NCI-H1417 treated with DMSO at 0.1 percent for 48 hours (cell line): ENCODE measurements at regions not wholly inside any gene's neighbourhood (a gene's known extent, or its start where the extent isn't known, plus 50 kb on each side); places are given as distances from the start of the nearest gene placed in this dataset.
"Not testable (repeated sequence)": the region's sequence is repeated elsewhere in the genome, so short reads cannot be mapped to it uniquely, and the experiment has no call there.

Source experiments
- DNase-seq: peaks from one replicate; lab custom pipeline; 2025; lab: John Stamatoyannopoulos, UW

DNA sequence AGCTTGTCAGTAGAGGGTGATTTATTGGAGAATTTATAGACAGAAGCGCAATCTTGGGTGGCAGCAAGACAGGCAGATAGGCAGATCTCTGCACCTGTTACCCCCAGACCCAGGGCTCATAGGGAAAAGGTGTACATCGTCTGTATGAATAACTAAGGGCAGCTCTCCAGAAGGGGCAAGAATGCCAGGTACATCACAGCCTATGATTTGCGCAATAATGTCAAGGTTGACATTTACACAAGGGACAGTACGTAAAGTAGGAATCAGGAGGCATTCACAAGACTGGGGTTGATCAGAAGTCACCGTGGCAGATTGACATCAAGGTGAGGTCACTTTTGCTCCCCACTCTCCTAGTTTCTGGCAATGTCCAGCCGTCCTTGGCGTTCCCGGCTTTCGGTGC lies 524.1 kb downstream of the TRIML1 start:
- DNase-seq, result no peak

DNA sequence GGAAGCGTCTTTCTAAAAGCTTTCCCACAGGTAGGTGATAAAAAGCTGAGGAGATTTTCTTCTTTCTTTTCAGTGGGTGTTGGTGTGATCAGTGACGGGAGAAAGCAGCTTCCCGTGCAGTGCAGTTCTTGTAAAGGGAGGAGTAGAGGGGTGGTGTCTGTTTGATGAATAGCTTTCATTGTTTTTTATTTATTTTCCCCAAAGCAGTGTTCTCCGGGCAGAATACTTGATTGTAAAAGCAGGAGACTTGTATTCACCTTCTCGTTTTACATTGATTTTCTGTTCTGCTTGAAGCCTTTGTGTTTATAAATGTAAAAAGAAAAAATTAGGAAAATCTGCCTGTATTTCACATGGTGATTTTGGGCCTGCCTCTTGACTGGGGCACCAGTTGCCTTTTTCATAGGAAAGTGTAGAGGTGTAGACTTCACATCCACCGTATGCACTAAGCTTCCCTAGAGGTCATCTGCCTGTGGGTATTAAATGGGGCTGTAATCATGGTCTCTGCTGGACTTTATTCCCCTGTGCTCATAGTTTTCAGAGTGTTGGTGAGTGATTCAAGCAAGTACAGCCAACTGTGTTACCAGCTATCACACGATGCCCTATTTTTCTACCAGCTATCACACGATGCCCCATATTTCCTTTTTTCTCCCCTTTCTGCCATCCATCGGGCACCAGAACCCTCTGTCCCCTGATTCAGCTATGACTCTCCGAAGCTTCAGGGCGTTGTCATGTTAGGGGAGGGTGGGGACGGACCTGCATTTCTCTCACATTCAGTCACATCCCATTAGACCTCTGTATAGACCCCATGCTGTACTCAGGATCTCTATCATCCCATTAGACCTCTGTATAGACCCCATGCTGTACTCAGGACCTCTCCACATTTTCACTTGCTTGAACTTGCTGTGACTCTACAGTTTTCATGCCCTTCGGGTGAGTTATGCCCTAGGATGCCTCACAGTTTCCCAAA lies 526.5 kb downstream of the TRIML1 start:
- DNase-seq, result no peak

DNA sequence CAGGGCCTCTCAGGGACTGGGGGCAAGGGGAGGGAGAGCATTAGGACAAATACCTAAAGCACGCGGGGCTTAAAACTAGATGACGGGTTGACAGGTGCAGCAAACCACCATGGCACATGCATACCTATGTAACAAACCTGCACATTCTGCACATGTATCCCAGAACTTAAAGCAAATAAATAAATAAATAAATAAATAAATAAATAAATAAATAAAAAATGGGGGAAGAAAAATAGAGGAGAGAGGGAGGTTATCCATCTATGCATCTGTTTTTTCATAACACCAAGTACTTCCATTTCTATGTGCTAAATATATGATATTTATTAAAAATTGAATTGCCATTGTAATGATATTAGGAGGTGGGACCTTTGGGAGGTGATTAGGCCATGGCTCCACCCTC lies 539.5 kb downstream of the TRIML1 start:
- DNase-seq, result not testable (repeated sequence)

DNA sequence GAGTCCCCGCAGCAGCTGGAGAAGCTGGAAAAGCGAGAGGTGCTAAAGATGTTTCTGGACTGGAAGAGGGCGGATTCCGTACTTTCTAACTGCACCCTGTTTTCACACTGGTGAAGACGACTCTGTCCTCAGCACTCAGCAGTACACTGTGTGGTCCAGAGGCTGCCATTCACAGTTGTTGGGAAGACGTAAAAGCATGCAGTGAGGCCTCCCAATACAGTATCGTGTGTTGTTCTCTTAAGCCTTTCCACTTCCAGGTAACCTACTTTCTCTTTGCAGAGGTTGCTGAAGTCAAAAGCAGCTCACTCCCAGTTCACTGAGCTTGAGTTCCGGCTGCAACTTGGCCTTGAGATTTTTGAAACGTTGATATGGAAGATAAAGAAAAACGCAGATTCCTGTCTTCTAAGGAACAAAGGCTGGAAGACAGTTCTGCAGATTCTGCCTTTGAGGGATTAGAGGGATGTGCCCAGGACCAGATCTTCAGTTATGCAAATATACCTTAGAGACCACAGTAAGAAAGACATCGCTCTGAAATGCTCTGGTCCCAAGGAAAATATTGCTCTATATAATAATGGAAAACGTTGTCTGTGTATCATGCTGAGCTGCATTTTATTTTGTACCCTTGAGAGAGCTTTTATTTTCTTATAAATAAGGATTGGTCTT lies 540.9 kb downstream of the TRIML1 start:
- no peak for DNase-seq

DNA sequence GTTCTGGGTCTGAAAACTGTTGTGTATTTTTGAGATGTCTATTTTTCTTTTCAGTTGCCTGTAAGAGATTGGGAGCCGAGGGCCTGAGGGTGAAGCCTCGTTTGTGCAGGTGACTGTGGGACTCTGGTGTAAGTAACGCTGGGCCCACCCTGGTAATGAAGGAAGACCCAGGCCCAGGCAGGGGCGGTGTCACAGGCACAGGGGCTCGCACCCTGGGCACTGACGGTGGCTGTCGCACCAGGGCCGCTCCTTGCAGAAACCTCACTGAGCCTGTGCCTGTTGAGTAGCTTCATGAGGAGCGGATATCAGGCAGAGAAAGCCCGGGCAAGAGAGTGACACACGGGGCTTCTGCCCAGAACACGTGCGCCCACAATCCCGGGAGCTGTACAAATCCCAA lies 541.4 kb downstream of the TRIML1 start:
- DNase-seq, result no peak

DNA sequence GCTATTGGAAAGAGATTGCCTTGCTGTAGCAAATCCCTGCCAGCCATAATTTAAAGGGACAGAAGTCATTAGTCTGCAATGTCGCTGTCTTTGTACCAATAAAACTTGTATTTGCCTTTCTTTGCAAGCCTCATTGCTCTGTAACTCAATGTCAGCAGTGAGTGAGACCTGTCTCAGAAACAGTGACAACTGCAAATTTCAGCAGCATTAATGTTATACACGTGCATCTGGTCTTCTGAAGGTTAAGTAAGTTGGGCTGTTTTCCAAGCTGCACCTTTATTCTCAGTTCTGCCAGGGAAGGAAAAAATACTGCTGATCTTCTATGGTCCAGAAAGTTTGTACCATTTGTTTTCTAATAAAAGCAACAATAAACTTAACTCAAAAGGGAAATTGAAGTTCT lies 543.1 kb downstream of the TRIML1 start:
- no peak for DNase-seq

DNA sequence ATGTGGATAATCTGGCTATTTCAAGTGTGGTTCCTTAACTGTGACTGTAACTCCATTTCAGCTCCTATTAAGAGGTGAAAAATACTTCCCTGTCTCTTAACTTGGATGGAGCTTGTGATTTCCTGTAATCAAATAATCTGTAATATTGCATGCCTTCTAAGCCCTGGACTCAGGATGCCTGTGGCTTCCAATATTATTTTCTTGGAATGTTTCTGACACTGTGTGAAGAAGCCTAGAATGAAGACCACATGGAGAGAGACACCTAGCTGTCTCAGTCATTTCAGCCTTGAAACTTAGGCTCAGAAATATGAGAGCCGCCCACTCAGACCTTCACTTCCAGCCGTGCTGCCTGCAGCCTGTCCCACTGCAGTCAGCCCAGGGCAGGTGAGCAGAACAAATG lies 544.3 kb downstream of the TRIML1 start:
- no peak for DNase-seq

DNA sequence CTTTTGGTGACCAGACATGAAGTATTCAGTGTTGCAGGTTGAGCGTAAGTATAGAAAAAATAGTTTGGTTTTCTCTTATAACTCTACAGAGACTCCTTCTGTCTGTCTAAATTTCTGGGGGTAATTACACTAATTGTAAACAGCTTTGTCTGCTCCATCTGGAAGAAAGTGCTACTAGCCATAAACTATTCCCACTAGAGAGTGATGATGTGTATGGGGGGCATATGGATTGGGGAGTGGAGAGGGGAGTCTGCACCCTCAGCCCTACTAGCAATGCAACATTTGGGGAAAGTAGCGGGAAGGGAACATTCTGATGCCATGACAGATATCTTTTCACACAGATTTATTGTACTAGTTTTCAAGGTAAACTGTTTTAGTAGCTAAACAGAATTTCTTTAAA lies 549.7 kb downstream of the TRIML1 start:
- no peak for DNase-seq

DNA sequence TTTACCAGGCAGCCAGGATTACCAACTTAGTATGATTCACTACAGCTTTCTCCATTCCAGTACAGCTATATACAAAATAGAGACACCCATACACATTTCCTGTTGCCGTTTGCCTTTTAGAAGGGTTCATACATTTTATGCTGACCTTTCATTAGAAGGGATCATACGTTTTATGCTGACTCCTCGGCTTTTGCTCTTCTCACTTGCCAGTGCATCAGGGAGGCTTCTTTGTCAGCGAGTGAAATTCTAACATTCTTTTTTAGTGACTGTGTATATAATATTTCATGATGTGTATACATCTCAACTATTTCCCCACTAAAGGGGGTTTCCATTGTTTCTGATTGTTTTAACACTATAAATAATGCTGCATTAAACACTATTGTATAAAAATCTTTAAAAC lies 552.6 kb downstream of the TRIML1 start:
- DNase-seq, result no peak

DNA sequence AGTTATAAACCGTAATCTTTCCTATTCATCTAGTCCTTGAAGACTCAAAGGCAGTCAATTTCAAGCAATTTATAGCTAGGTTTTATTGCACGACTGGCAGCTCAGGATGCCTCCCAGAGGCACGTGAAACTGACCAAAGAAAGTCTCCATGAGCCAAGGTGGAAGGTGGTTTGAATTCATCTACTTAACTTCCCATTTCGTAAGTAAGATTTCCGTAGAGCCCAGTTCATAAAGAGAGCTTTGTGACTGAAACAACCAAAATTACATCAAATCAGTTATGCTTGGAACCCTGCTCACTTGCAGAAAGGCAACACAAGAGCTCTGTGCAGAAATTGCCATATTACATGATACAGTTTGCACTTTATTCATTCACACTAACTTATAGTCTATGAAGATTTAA lies 556.0 kb downstream of the TRIML1 start:
- no peak for DNase-seq

DNA sequence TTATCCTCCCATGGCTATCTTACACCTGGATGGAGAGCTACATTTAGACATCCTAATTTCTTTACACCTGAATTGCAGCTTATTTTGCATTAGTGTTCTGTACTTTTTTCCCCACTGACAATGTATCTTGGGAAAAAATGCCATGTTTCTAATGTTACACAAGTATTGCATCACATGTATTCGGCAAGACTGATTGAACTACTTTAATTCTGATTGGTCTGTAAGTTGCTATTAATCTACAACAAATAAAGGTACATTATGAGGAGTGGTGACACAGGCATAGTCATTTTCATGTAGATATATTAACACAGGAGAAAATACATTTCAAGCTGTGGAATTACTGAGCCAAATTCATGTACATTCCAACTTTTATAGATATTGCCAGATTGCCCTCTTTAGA lies 558.0 kb downstream of the TRIML1 start:
- DNase-seq, result no peak

DNA sequence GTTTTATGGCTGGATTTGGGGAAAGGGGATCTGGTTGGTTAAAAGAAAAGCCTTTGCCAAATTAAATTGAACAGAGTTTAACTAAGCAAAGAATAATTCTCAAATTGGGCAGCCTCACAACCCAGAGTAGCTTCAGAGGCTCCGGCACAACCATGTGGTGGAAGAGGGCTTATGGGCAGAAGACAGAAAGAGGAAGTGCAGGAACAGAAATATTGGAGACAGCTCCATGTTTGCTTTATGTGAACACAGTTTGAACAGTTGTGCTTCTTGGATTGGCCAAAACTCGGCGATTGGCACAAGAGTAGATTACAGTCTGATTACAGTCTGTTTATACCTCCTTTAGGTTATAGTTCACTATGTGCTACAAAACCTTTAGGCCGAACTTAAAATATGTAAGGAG lies 562.7 kb downstream of the TRIML1 start:
- no peak for DNase-seq

DNA sequence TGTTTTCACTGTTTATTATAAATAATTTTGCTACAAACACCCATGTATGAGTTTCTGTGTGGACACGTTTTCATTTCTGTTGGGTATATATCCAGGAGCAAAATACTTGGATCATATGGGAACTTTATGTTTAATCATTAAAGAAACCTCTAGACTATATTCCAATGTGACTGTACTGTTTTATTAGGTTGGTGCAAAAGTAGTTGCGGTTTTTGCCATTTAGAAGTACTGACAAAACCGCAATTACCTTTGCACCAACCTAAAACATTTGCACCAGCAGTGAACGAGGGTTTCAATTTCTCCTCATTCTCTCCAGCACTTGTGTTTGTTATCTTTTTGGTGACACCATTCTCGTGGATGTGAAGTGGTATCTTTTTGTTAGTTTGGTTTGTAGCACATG lies 565.0 kb downstream of the TRIML1 start:
- no peak for DNase-seq

DNA sequence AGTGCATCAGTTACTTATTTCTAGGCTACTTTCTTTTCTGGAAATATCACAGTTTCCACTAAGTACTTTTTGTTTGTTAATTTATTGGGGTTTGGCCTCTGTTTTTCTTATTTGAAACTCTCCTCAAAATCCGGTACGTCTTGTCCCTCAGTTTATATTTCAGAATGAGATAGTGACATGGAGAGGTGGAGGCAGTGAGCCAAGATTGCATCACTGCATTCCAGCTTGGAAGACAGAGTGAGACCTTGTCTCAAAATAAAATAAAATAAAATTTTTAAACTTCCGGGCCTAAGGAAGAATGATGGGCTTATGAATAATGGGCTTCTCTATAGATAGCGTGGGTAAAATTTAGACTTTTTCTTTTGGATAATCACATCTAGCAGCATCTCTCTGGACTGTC lies 567.8 kb downstream of the TRIML1 start:
- no peak for DNase-seq

DNA sequence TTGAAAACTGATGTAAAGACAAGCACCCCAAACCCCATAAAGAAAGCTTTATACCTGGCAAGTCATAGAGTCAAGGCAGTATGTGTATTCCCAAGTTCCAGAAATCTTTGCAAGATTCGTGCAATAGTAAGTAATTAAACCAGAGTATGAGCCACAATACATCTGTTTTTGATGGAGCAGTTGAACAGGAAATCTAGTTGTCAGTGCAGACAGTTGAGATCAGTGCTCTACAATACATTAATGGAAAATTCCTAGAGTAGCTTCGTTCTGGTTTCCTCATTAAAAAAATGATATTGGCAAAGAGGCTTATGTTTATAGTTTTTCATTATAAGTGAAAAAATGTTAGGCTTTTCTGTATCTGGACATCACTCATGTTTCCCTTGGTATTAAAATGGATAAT lies 575.3 kb downstream of the TRIML1 start:
- no peak for DNase-seq

DNA sequence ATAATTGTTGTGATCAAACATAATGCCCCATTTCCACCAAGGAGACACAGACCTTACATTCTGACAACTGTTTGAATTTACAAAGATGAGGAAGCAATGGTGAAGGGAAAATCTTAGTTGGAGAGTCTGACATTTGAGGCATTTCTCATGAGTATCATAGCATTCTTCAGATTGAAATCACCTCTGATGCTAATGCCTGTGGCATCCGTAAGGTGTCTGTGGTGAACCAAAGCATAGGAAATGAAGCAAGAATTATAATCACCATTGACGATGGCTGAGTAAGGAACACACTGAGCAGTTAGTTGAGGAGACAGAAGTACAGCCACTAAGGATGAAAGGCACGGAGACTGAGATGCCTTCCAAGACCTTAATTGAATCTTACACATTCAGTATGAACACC lies 575.7 kb downstream of the TRIML1 start:
- DNase-seq, result no peak

DNA sequence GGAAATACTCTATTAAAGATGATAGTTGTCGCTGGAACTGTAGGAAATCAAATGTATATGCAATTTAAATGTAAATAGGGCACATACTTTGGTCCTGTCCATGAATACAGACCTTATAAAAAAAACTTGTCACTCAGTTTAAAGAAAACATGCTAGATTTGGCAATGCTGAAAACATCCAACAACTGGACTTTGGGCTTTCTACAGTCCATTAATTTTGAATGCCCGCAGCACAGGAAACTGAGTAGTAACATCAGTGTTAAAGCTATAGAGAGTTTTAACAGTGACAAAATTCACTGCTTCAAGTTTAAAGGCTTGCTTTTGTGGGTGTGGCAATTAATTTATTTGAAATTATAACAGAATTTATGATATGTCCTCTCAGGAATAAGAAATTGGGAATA lies 578.4 kb downstream of the TRIML1 start:
- no peak for DNase-seq

DNA sequence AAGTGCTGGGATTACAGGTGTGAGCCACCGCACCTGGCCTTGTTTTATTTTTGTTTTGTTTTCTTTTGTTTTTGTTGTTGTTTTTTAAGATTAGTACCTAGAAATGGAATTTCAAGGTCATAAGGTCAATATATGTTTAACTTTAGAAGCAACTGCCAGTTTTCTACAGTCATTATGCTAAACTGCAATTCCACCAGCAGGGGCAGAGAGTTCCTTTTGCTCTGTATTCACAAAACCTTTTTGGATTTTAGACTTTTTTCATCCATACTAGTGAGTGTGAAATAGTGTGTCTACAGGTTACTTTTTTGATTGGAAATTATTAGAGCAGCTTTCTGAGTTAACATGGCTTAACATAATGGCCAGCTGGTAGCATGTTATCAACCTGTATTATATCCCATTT lies 580.6 kb downstream of the TRIML1 start:
- no peak for DNase-seq

DNA sequence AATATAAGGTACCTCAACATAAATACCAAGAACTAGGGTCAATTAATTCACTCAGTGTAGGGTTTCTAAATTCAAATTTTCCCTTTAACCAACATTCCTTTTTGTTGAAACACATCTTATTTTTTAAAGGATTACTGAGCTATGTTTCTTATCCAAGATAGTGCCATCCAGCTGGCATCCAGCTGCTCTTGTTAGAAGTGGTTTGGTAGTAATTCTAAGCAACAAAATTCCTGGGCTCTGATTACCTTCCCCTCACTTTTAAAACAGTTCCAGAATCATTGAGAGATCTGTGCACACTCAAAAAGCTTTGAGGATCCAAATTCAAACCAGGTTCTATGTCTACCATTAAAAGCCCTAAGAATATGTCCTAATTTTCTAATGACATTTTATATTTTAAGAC lies 583.7 kb downstream of the TRIML1 start:
- no peak for DNase-seq

DNA sequence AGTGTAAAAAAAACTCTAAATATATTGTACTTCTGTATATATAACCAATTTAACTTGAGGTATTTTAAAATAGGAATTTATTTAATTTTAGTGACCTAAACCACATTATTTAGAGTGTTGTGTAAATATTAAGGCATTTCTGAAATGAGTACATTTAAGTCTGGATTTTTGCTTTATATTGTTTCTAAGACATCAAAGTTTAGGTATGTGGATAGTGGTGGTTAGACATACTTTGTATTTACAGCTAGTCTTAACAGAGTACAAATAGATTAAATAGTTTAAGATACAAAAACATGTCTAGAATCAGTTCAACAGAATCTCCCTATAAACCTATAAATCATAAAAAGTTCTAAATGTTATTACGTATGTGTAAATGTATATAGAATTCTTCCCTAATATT lies 588.5 kb downstream of the TRIML1 start:
- no peak for DNase-seq

DNA sequence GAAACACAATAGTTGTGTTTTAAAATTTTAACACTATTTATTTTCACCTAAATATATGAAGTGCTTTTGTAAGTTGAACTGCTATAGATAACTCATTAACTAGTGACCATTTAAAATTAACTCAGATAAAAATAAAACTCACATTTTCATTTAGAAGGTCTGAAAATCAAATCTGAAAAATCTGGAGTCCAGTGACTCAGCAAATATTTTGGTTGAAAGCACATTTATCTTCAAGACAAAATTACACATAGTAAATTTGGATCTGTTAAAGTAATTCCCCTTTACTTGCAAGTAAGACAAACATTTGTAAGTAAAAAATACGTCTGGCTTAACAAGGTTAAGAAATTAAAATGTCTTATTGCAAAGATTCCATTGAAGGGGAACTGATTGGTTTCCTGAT lies 589.1 kb downstream of the TRIML1 start:
- DNase-seq, result no peak

DNA sequence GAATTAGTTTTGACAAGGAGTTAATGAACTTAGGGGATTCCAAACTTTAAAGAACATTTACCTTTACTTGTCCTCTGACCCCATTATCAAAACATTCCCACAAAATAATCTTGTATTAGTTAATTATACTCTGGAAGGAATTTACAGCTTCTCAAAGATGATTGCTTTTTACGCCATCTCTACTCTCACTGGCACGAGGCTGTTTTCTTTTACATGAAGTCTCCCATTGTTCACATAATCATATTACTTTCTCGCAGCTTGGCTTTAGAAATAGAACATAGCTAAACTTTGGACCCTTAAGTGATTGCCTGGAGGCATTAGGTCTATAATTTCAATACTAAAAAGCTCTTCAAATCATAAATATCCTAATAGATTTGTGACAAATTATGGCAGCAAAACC lies 592.9 kb downstream of the TRIML1 start:
- DNase-seq, result no peak

DNA sequence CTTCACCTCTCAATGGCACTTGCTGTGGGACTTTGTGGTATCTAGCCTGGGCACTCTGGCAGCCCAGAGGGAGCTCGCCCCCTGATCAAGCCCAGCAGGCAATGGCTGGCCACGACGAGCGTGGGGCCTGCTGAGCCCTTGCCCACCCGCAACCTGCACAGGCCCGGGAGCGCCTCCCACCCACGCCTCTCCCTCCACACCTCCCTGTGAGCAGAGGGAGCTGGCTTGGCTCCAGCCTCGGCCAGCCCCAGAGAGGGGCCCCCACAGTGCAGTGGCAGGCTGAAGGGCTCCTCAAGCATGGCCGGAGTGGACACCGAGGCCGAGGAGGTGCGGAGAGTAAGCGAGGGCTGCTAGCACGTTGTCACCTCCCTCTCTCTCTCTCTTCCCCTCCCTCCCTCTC lies 595.8 kb downstream of the TRIML1 start:
- no peak for DNase-seq
